Left renal pelvis (tissue), 4 donors: ENCODE measurements at regions not wholly inside any gene's neighbourhood (a gene's known extent, or its start where the extent isn't known, plus 50 kb on each side); places are given as distances from the start of the nearest gene placed in this dataset.

Source experiments
- DNase-seq, 4 donors: peaks; one replicate each; pipeline ENCODE4 v3.0.0-alpha.2; 2013; ENCODE audit warnings: low read depth in 4 of 4, low spot score in 3 of 4

DNA sequence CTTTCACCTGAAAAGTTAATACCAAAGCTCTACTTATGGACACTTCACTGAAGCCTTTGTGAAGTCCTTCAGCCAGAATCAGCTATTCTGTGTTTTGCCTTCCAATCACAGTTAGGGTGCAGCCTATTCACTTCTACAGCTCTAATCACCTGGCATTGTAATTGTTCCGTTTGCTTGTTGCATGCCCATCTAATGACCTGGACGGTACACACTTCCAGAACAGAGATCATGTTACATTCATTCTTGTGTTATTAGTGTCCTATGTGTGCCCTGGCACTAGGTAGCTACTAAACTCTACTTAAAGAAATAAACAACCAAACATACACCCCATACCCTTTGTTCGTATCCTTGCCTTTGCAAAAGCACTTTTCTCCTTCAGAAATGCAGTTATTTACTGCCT is 1162.9 kb upstream of the WWC1 start:
- DNase-seq, result no peak

DNA sequence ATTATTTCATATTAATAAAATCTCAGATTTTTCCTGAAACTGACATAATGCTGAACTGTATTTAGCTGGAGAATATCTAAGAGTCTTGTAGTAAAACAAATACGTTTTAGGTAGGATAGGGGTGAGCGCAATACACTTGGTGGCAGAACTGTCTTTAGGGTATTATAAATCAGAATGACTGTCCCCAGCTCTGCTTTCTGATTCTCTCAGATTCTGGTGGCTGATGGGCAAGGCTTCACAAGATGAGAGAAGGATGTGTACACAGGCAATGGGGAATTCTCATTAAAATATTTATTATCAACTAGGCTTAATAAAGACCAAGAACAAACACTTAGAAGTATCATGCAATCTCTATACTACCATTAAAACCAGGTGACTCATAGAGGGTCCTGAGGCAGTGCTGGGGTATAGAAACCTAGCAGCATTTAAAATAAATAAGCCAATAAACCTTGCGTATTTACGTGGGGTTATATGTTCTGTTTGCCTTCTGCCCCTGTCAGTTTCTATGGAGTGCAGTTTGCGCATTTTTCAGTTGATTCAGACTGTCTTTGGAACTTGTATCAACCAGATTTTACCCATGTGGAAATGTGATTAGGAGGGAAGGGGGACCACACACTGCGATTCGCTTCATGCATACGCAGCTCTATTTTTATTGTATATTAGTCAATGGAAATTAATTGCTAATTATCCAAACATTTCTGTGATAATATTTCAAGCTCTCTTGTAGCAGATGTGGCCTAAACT is 1150.7 kb upstream of the WWC1 start:
- no peak for DNase-seq

DNA sequence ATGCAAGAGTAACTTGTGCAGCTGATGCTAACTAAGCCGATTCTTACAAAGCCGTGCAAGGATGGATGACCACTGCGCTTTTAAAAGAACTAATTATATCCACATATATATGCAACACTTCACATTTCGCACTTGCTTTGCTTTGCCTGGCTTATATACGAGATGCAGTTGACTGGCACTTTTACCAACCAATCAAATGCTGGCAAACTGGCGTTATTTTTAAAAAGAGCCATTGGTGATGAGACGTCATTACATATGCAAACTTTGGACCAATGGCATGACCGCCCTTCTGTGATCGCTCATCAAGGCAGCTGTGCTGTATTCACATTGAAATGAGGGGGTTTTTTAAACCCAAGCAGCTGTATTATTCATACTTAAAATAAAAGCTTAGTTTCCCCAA is 1147.7 kb upstream of the WWC1 start:
- no peak for DNase-seq

DNA sequence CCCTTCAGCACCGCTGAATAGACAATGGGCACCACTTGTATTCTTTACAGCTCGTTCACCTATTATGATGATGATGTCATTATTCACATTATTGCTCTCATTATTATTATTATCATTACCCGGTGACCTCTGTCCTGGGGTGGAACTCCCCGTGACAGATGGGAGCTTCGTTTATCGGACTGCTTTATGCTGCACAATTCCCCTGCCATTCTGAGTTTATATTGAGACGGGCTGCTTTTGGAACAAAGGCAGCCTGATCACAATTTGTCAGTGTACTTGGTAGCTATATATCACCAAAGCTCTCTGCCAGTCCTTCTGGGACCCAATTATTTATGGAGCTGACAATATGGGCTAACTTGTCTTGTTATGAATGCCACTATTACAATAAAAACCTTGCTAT is 1145.6 kb upstream of the WWC1 start:
- DNase-seq, result no peak

DNA sequence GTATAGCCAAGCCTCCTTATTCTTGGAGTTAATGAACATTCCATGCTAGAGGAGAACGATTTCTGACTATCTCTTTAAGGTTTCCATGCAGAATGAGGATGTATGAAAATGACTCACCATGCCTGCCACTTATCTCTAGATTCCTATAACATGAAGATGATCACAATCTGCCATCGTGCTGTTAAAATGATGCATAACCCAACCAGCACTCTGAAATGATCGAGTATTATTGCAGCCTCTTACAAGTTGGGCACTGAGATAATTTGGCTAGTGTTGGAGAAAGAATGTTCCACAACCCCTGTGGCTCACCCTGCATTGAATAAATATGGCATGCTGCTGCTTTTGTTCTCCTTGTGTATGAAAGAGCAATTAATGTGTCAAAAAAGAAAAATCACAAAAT is 1143.6 kb upstream of the WWC1 start:
- no peak for DNase-seq

DNA sequence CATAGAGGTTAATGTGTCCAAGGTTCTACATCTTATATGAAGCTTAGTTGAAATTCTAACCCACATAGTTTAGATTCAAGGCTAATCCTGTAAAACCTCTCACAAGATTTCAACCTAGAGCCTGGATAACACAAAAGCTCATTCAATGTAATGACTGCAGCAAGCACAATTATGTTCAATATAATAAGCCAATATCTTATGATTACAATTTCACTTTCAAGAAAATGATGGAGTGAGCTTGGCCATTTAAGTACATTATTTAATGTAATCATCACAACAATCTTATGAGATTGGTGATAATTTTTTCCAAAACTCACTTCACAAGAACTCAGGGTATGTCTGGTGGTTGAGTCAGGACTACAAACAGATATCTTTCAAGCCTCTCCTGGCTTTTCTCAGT is 1140.8 kb upstream of the WWC1 start:
- DNase-seq, result no peak

DNA sequence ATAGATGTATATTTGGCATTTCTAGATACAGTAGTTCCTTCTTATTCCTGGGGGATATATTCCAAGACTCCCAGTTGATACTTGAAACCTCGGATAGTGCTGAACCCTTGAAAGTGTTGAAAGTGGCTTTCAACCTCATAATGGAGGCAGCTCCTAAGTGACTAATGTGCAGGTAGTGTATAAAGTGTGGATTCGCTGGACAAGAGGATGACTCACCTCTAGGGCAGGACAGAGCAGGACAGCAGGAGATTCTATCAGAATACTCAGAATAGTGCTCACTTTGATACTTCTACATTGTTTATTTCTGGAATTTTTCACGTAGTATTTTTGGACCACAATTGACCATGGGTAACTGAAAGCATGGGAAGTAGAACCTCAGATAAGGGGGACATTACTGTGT is 1138.9 kb upstream of the WWC1 start:
- no peak for DNase-seq

DNA sequence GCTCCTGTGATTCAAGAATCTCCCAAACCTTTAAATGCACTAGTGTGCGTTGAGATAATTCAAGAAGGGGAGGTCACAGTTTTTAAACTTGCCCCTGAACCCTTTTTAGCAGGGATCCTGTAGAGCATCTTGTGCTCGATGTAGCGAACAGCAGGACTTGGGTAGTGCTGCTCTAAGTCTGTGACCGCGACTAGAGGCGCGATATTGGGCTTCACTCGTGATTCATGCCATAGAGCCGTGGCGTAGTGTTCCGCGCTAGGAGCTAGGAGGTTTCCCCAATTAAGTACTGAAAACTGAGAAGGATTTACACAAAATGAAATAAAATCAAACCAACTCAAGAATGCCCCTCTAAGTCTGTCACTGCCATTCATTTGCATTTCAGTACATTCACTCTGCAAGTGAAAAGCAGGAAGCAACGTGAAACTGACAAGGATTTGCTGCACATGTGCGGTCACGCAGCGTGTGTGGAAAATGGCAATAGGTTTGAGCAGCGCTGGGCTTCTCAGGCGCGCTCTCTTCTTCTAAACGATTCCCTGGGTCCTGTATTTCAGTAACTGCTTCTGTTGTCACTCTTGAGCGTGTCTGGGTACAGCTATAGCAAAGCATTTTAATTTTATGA is 1135.9 kb upstream of the WWC1 start:
- no peak for DNase-seq

DNA sequence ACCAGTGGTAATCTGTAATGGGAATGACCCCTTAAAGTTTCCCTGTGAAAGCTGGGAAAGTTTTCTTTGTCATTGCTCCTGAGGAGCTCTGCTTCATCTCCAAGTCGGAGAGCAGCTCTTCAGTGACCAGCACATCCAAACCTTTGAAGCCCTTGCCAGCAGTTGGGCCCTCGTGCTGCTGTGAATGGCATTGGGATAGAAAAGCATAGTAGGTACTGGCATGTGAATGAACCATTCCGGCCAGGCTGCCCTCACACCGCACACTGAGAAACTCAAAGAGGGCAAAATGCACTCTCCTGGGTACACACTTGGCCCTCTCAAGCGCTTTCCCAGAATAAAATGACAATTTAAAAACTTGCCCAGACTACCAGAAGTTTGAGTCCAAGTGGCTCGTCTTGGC is 1135.0 kb upstream of the WWC1 start:
- DNase-seq, result no peak

DNA sequence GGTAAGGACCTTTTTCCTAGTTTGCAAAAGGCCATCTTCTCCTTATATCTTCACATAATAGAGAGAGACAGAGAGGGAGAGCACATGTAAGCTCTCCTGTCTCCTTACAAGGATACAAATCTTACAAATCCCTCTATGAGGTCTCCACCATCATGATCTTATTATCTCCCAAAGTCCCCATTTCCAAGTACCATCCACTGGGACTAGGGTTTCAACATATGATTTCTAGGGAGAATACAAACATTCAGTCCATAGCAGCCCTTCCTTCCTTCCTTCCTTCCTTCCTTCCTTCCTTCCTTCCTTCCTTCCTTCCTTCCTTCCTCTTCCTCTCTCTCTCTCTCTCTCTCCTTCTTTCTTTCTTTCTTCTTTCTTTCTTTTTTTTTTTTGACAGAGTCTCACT is 1132.9 kb upstream of the WWC1 start:
- no peak for DNase-seq

DNA sequence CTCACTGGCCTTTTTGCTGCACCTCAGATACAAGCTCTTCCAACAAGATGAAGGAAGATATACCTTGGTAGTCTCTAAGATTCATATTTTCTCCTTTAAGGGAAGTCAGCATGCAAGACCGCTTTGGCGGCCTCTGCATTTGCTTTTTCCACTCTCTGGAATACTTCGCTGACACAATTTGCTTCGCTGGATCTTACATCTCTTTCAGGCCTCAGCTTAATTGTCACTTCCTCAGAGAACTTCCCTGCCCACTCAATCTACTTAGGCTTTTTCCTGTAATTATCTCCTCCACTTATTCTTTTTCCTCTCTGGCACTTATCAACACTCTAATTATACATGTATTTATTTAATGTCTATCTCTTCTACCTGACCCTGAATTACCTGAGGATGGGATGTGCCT is 1131.1 kb upstream of the WWC1 start:
- no peak for DNase-seq

DNA sequence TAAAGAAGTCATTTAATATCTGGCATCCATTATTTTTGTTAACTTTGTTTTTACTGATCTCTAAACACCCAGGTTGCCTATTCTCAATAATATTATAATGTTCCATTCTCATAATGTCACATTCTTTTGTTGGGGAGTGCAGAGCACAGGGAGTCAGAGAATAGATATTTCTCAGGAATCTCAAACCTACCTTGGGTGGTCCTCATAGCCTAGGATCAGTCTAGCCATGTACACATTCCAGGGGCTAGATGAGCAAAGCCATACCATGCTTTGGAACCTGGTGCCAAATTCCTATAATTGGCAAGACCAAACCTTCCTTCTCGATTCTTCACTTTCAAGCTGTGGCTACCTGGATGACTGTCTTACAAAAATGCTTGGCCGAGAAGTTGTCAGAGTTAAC is 1124.7 kb upstream of the WWC1 start:
- DNase-seq, result no peak

DNA sequence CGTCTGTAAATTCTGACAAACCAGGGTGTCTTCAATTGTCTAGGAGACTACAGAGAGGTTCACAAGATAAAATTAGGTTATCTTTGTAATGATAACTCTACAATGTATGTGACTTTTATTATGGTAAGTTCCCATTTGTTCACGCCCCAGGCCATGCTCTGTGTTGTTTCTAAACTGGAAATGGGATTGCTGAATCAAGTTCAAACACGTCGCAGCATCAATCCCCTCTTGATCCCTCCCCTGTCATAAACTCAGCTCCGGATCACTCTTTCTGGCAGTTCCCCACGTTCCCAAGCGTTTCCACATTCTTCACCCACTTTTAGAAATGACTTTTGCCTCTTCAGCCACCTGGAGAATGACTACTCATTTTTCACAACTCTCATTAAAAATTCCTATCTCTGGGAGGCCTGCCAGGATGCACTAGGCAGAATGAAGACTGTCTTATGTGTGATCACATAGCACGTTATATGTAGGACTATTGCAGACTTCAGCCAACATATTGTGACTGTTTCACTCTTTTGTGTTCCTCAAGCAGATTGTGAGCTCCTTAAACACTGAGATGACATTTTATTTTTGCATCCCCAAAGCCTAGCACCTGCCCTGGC is 1124.2 kb upstream of the WWC1 start:
- no peak for DNase-seq

DNA sequence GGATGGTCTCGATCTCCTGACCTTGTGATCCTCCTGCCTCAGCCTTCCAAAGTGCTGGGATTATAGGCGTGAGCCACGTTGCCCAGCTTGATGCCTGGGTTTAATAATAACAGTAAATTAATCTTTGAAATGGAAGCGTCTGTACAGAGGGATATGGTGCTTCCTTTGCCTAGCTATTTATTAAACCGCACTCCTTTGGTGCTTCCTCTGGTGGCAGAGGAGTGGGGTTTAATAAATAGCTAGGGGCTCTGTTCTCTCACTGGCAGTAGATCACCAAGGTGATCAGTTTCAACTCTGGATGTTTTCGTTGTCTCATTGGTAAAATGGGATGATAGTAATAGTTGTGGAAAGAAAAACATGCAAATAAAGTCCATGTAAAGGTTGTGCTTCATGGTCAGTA is 1122.5 kb upstream of the WWC1 start:
- DNase-seq, result no peak

DNA sequence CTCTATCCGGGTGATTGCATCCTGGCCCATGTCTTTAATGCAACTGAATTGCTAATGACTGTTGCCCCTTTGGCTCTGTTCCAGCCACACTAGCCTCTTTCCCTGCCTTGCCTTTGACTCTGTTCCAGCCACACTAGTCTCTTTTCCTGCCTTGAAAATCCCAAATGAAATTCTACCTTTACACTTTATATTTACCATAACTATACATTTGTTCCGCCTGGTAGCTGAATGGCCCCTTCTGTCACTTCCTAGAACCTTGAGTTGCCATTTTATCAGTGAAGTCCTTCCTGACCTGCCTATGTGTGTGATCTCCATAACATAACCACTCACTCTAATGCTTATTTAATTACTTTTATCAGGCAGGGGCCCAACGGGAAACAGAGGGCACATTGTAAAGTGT is 1120.4 kb upstream of the WWC1 start:
- DNase-seq, result no peak

DNA sequence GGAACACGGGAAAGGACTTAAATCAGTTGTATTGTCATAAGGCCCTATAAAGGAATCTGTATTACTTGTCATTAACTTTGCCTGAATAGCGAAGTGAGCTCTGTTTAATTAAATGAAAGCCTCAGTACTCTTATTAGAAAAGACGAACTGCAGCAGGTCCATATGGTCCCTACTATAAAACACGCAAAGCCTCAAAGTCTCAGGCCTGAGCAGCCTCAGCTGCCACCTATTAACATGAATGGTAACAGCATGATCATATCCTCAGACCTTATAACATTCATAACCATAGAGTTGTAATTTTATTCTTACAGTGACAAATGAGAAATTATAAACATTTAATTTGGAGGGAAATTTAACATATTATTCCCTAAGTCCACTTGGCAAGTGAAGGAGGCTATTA is 1113.7 kb upstream of the WWC1 start:
- DNase-seq, result peak in 2 of 4 donors; percentile 12 to 16

DNA sequence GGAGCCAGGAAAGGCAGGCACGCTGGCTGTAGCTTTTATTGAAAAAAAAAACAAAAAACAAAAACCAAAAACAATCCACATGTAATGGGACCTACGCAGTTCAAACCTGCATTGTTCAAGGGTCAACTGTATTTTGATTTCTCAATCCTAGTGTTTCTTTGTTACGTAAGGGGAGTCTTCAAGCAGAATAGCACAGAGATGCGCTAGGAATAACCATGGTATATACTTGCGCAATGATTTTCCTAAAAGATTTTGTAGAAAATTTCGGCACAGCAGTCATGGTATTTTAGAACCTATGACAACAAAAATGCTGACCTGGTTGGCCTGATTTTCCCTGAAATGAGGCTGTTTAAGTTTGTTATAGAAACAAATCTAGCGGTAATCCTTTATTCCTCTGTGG is 1110.5 kb upstream of the WWC1 start:
- DNase-seq, result no peak

DNA sequence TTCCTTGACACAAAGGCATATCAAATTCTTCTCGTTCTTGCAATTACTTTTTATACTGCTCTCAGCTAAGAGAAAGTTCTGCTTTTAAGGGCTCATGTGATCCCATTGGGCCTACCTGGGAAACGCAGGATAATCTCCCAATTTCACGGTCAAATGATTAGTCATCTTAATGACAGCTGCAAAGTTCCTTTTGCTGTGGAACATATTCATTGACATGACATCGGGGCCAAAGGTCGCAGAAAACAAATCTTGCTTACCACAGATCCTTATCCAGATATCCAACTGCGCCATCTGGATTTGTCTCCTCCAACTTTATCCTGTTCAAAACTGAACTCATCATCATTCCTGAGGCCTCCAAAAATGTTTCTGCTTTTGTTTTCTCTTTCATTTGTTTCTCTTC is 1085.6 kb upstream of the WWC1 start:
- DNase-seq, result no peak

DNA sequence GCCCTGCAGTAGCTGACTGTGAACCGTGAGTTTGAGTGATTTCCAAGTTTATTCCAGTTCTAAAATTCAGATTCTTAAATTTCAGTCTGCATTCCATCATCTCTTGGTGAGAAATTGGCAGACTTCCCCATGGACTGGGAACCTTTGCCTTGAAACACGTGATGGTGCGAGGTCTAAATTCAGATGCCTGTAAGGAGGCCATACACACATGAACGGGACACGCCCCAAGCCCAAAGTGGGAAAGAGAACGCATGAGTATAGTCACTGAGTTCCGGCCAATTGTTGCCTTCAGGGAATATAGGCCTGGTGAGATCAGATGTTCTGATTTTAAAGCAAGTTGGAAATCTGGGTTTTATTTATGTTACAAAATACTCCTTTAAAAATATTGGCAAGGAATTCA is 1084.4 kb upstream of the WWC1 start:
- DNase-seq, result no peak

DNA sequence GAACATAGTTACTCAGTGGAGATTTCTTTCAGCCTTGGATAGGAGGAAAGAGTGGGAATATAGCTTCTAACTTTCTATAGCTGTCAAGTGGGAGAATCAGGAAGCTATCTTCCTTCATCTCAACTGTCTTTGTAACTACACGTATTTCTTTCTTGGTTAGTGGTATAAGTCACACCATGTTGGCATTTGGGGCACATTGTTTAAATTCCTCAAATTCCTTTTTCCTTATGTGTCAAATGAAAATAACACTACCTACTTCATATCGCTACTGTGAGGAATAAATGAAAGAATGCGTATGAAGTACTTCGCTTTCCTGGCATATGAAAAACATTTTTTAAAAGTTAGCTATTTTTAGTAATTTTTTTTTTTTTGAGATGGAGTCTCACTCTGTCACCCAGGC is 1082.5 kb upstream of the WWC1 start:
- no peak for DNase-seq

DNA sequence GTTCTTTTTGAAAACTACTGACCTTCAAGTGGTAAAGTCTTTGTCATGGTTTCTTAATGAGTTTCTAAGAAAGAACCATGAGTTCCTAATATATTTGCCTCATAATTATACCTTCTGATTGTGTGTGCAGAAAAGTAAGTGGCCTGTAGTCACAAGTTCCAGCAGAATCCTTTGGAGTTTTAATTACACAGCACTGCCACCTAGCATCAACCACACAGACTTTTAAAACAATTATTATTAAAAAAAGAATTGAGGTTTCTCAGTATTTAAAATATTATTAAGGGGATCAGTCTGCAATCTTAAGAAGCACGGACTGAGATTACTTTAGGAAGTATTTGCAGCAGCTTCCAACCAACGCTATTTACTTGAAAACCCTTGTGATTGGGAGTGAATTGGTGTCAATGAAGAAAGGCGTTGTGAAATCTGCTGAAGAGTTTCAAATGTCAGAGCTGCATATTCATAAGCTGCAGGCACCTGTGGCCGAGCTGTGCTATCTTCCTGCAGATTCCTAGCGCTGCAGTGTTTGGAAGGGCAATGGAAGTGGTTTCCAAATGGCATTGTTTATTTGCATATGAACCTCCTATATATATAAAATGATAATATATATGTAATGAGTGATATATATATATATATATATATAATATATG is 1074.2 kb upstream of the WWC1 start:
- DNase-seq, result no peak

DNA sequence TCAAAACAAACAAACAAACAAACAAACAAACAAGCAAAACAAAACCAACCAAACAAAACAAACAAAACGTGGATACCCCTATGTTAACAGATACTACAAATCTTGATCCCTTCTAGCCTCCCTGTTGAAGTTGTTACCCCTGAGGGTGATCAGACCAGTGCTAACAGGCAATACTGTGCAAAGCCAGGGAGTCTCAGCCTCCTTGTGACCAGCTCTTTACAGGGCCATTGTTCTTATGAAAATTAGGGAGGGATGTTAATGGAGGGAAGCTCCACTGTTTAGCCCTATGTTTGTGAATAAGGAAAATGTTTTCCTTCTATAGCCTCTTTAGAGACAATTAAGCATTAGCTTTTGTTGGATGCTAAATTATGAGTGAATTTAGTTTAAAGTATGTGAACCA is 1072.1 kb upstream of the WWC1 start:
- DNase-seq, result no peak
